A549 (cell line): ENCODE measurements at regions not wholly inside any gene's neighbourhood (a gene's known extent, or its start where the extent isn't known, plus 50 kb on each side); places are given as distances from the start of the nearest gene placed in this dataset.

Source experiments
- ATAC-seq, 2 experiments: fragments of 200-7000 bp in 1 of 2; fragments of >200 bp in 1 of 2; cut with Nextera tagmentation in 1 of 2; cut with Tn5 transposase in 1 of 2; 3 replicates each; pipeline versions ENCODE4 v1.8.0 to v1.9.1; 2018 to 2020; ENCODE audit warnings: mild to moderate bottlenecking in 1 of 2, moderate library complexity in 1 of 2
- CTCF ChIA-PET: fragments of 300-600 bp; sonication (Branson Sonifier 250); formaldehyde crosslinking; extraction: SDS; loops from one replicate; lab custom pipeline; 2021; ENCODE audit warnings: antibody characterized with exemption, inconsistent platforms; lab: Yijun Ruan, JAX
- POLR2A ChIA-PET: fragments of 350-600 bp; formaldehyde crosslinking; extraction: SDS; loops from one replicate; lab custom pipeline; 2021; ENCODE audit warnings: antibody characterized with exemption, inconsistent platforms; lab: Yijun Ruan, JAX
- DNase-seq, 2 experiments: peaks; one replicate each; pipeline versions ENCODE4 v3.0.0 to v3.0.0-alpha.2; 2011 to 2016; ENCODE audit warnings: low read depth in 1 of 2, low spot score in 1 of 2
- FAIRE-seq: peaks from 2 replicates; lab custom pipeline; 2011; peaks lifted over from hg19 to GRCh38; lab: Jason Lieb, UNC
- H3K27ac ChIP-seq, 2 experiments: fragments of >200 bp; sonication (Bioruptor Twin); formaldehyde crosslinking; 3 replicates each; pipeline ENCODE4 v1.5.1; 2016 to 2017
- H3K4me1 ChIP-seq: fragments of >200 bp; sonication (Bioruptor Twin); formaldehyde crosslinking; 3 replicates; pipeline ENCODE4 v1.6.1; 2016
- H3K4me2 ChIP-seq: fragments of >200 bp; sonication (Bioruptor Twin); formaldehyde crosslinking; 3 replicates; pipeline ENCODE4 v1.6.1; 2016
- H3K4me3 ChIP-seq: fragments of >200 bp; sonication (Bioruptor Twin); formaldehyde crosslinking; 3 replicates; pipeline ENCODE4 v1.5.1; 2016
- H3K9me3 ChIP-seq: fragments of >200 bp; sonication (Bioruptor Twin); formaldehyde crosslinking; 3 replicates; pipeline ENCODE4 v1.6.1; 2016
- CBX2 ChIP-seq: fragments of 200-600 bp; sonication (generic); IDR thresholded peaks from 2 replicates; pipeline ENCODE4 v1.6.1; 2016; ENCODE audit warnings: low read depth, mild to moderate bottlenecking, borderline replicate concordance
- EHF ChIP-seq: fragments of 250-450 bp; sonication (Bioruptor Pico); IDR thresholded peaks from 2 replicates; pipeline ENCODE4 v1.5.0; 2020; ENCODE audit warnings: mild to moderate bottlenecking
- EHMT2 ChIP-seq: fragments of 200-600 bp; sonication (generic); IDR thresholded peaks from 2 replicates; pipeline ENCODE4 v1.6.1; 2016; ENCODE audit warnings: antibody characterized with exemption, low read depth, mild to moderate bottlenecking, moderate library complexity
- FOSL2 ChIP-seq, 2 experiments: fragments of 450-650 bp in 1 of 2; fragments of >200 bp in 1 of 2; sonication (Bioruptor Twin) in 1 of 2; formaldehyde crosslinking; IDR thresholded peaks; 2 replicates each; pipeline versions ENCODE4 v1.5.0 to v1.6.1; 2016 to 2020; ENCODE audit warnings: mild to moderate bottlenecking in 1 of 2, moderate library complexity in 1 of 2
- HOXB5 ChIP-seq: fragments of 250-450 bp; sonication (Bioruptor Pico); IDR thresholded peaks from 2 replicates; pipeline ENCODE4 v1.5.0; 2020; ENCODE audit warnings: mild to moderate bottlenecking, moderate library complexity
- MAFK ChIP-seq: fragments of 450-650 bp; IDR thresholded peaks from 2 replicates; pipeline ENCODE4 v1.6.1; 2014; ENCODE audit not compliant: partially characterized antibody
- MAX ChIP-seq: IDR thresholded peaks from 2 replicates; pipeline ENCODE4 v1.6.1; 2012
- MAZ ChIP-seq: fragments of 150-350 bp; IDR thresholded peaks from 2 replicates; pipeline ENCODE4 v1.6.1; 2014; ENCODE audit warnings: antibody characterized with exemption, low read depth, low read length, borderline replicate concordance
- NPAS2 ChIP-seq: fragments of 250-450 bp; sonication (Bioruptor Pico); IDR thresholded peaks from 2 replicates; pipeline ENCODE4 v1.8.0; 2022; ENCODE audit warnings: mild to moderate bottlenecking, moderate library complexity, borderline replicate concordance
- PHF8 ChIP-seq: fragments of 200-600 bp; sonication (generic); IDR thresholded peaks from 2 replicates; pipeline ENCODE4 v1.6.1; 2016; ENCODE audit warnings: low read depth, mild to moderate bottlenecking, antibody characterized with exemption, moderate library complexity, borderline replicate concordance
- REST ChIP-seq: fragments of 200-600 bp; sonication (generic); IDR thresholded peaks from 2 replicates; pipeline ENCODE4 v1.6.1; 2016; ENCODE audit warnings: antibody characterized with exemption, mild to moderate bottlenecking, moderate library complexity
- TP53 ChIP-seq: fragments of 250-450 bp; sonication (Bioruptor Pico); IDR thresholded peaks from 2 replicates; pipeline ENCODE4 v1.5.0; 2021; ENCODE audit warnings: mild to moderate bottlenecking, moderate library complexity
- ZC3H11A ChIP-seq: fragments of 450-650 bp; IDR thresholded peaks from 2 replicates; pipeline ENCODE4 v1.6.1; 2014; ENCODE audit warnings: antibody characterized with exemption, mild to moderate bottlenecking
- WGBS: methylation state at CpG from one replicate; pipeline ENCODE4 v1.1.6; 2017; ENCODE audit errors: missing lambda C conversion rate; 5-methylcytosine and 5-hydroxymethylcytosine counted together

GRCh38 chr6:44594481-44594880, 207.0 kb downstream of the CDC5L start:
- Histone ChIP-seq H3K4me1 (no peaks in the 10 kb centered on the region), H3K4me2 (no peak overlapping the region), H3K27ac (no peak overlapping the region), H3K9me3 (no peaks in the 10 kb centered on the region), H3K4me3 (no peak overlapping the region)
- ATAC-seq: no peak
- no peak for DNase-seq
- TF ChIP-seq EHF (no peak), MAFK (no peak), FOSL2 (IDR thresholded peaks at IDR 0.05) (no peak), FOSL2 (CRISPR knock-in tag; IDR thresholded peaks at IDR 0.05) (no peak)
- ChIA-PET POLR2A (no interaction called here), CTCF (interaction anchor here (1.0 to 1.3 kb wide), 3 partner anchors 73 to 163 kb away, joined by 3 to 4 read pairs (median 3); no protein-coding TSS in a partner anchor)
- WGBS: 23% methylated on average over 4 of the region's 4 CpGs
- FAIRE-seq: no peak

GRCh38 chr6:44598679-44599078, 211.2 kb downstream of the CDC5L start:
- Histone ChIP-seq H3K4me3 (no peak overlapping the region), H3K4me2 (no peak overlapping the region), H3K9me3 (no peaks in the 10 kb centered on the region), H3K27ac (no peak overlapping the region), H3K4me1 (no peaks in the 10 kb centered on the region)
- ChIA-PET POLR2A (no interaction called here), CTCF (interaction anchor here (1.4 kb wide), 1 partner anchor 36 kb away, joined by 3 read pairs; no protein-coding TSS in a partner anchor)
- ATAC-seq (no peak), FAIRE-seq (no peak), DNase-seq (no peak)
- TF ChIP-seq EHMT2 (no peak), MAZ (no peak), PHF8 (no peak)
- 50% methylated on average over 5 of the region's 5 CpGs for WGBS

GRCh38 chr6:44599672-44600071, 212.2 kb downstream of the CDC5L start:
- H3K4me2 ChIP-seq: no peak overlapping the region
- no peak for ATAC-seq
- no peak for DNase-seq
- FAIRE-seq: no peak
- ChIA-PET POLR2A (no interaction called here), CTCF (interaction anchor here (0.6 kb wide), 2 partner anchors 47 to 1286 kb away, joined by 3 read pairs; no protein-coding TSS in a partner anchor)
- H3K4me1 ChIP-seq: no peaks in the 10 kb centered on the region
- WGBS: 22% methylated on average over 3 of the region's 3 CpGs
- TF ChIP-seq TP53: no peak
- no peak for TF ChIP-seq CBX2
- no peak for TF ChIP-seq NPAS2 (CRISPR knock-in tag)
- no peak for TF ChIP-seq MAX
- TF ChIP-seq EHF: no peak
- TF ChIP-seq HOXB5 (CRISPR knock-in tag): no peak
- TF ChIP-seq ZC3H11A: no peak
- TF ChIP-seq FOSL2 (IDR thresholded peaks at IDR 0.05): no peak
- no peak for TF ChIP-seq FOSL2 (CRISPR knock-in tag; IDR thresholded peaks at IDR 0.05)
- no peaks in the 10 kb centered on the region for H3K9me3 ChIP-seq
- no peak overlapping the region for H3K4me3 ChIP-seq
- H3K27ac ChIP-seq: no peak overlapping the region

- no peak overlapping the region for H3K4me3 ChIP-seq
- no peaks in the 10 kb centered on the region for H3K4me1 ChIP-seq
- ChIA-PET CTCF (interaction anchor here (1.1 to 2.2 kb wide), 2 partner anchors 10 to 127 kb away, joined by 4 to 7 read pairs; no protein-coding TSS in a partner anchor), POLR2A (no interaction called here)
- H3K4me2 ChIP-seq: no peak overlapping the region
- no peak overlapping the region for H3K27ac ChIP-seq
- ATAC-seq (no peak), DNase-seq (no peak), FAIRE-seq (no peak)
- H3K9me3 ChIP-seq: no peaks in the 10 kb centered on the region
- WGBS: 45% methylated on average over 7 of the region's 9 CpGs
- TF ChIP-seq ZC3H11A (no peak), REST (no peak)
- TF ChIP-seq, all 56 proteins: peak for 0
Observed at GRCh38 chr6:44603044-44603686, 215.7 kb downstream of the CDC5L start.
